ENCODE measurements at regions not wholly inside any gene's neighbourhood (a gene's known extent, or its start where the extent isn't known, plus 50 kb on each side); places are given as distances from the start of the nearest gene placed in this dataset.
A peak's percentile ranks its signal among the peaks of the same experiment; 100 is the strongest.

- ATAC-seq = no peak
- TF ChIP-seq CREB5 (CRISPR knock-in tag; IDR thresholded peaks at IDR 0.05; ENCODE audit: low read depth) = no peak
- no peak for TF ChIP-seq PATZ1 (CRISPR knock-in tag; IDR thresholded peaks at IDR 0.05; ENCODE audit: borderline replicate concordance)
- TF ChIP-seq RARB (CRISPR knock-in tag; IDR thresholded peaks at IDR 0.05) = no peak
- no peak for TF ChIP-seq TOX (CRISPR knock-in tag; IDR thresholded peaks at IDR 0.05; ENCODE audit: borderline replicate concordance)
- TF ChIP-seq ISL1 (CRISPR knock-in tag; IDR thresholded peaks at IDR 0.05) = no peak
- no peak for TF ChIP-seq TCF4 (CRISPR knock-in tag; IDR thresholded peaks at IDR 0.05; ENCODE audit: borderline replicate concordance)
Observed at GRCh38 chr10:8815969-8816368, 761.5 kb downstream of the GATA3 start.

DNA sequence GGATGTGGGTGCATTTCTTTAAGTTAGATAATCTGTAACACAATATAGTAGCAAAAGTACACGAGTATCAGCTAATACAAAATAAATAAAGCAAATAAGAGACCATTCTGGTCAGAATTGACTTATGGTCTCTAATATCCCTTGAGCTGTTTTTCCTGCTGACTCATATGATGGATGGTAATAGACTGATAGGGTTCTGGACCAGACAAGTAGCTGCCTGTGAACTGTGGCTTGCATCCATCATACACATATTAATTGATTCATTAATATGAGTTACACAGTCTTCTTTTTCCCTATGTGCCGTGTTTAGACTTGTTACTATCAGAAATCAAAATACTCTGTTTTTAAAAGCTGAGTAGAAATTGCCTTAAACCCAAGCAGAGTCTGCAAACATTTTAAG lies 762.8 kb downstream of the GATA3 start:
- TF ChIP-seq ISL1 (CRISPR knock-in tag; IDR thresholded peaks at IDR 0.05) (peak; percentile 90), TSHZ2 (CRISPR knock-in tag; IDR thresholded peaks at IDR 0.05) (peak; percentile 30; the same call in 1 of the 2 replicates)
- TF ChIP-seq, protein P1, sequence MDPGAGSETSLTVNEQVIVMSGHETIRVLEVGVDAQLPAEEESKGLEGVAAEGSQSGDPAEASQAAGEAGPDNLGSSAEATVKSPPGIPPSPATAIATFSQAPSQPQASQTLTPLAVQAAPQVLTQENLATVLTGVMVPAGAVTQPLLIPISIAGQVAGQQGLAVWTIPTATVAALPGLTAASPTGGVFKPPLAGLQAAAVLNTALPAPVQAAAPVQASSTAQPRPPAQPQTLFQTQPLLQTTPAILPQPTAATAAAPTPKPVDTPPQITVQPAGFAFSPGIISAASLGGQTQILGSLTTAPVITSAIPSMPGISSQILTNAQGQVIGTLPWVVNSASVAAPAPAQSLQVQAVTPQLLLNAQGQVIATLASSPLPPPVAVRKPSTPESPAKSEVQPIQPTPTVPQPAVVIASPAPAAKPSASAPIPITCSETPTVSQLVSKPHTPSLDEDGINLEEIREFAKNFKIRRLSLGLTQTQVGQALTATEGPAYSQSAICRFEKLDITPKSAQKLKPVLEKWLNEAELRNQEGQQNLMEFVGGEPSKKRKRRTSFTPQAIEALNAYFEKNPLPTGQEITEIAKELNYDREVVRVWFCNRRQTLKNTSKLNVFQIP (CRISPR knock-in tag; IDR thresholded peaks at IDR 0.05; ENCODE audit: borderline replicate concordance, low read depth) = no peak
- no peak for ATAC-seq

DNA sequence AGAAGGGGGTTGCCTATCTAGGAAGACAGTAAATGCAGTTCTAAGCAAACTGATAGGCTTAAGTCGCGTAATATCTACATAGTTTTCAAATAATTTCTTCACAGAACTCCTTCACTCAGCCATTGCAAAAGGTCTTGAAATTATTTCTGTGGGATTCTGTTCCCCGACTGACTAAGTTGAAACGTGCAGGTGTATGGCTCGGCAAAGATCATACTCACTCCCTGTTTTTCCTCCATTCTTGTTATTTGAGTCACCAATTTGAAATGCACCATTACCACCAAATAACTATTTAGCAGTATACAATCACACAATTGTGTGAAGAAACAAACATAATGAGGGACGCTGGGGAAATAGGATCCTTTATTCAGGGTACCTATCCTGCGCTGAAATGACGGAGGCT lies 771.1 kb downstream of the GATA3 start:
- no peak for ATAC-seq
- no peak for TF ChIP-seq ZNF8 (CRISPR knock-in tag; IDR thresholded peaks at IDR 0.05)
- TF ChIP-seq TCF4 (CRISPR knock-in tag; IDR thresholded peaks at IDR 0.05; ENCODE audit: borderline replicate concordance) = no peak
- no peak for TF ChIP-seq TSHZ2 (CRISPR knock-in tag; IDR thresholded peaks at IDR 0.05)
- no peak for TF ChIP-seq PPARA (CRISPR knock-in tag; IDR thresholded peaks at IDR 0.05; ENCODE audit: borderline replicate concordance)
- TF ChIP-seq, protein P2, sequence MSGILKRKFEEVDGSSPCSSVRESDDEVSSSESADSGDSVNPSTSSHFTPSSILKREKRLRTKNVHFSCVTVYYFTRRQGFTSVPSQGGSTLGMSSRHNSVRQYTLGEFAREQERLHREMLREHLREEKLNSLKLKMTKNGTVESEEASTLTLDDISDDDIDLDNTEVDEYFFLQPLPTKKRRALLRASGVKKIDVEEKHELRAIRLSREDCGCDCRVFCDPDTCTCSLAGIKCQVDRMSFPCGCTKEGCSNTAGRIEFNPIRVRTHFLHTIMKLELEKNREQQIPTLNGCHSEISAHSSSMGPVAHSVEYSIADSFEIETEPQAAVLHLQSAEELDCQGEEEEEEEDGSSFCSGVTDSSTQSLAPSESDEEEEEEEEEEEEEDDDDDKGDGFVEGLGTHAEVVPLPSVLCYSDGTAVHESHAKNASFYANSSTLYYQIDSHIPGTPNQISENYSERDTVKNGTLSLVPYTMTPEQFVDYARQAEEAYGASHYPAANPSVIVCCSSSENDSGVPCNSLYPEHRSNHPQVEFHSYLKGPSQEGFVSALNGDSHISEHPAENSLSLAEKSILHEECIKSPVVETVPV (CRISPR knock-in tag; IDR thresholded peaks at IDR 0.05) = no peak
- TF ChIP-seq, protein P1 (CRISPR knock-in tag; IDR thresholded peaks at IDR 0.05; ENCODE audit: borderline replicate concordance, low read depth) = no peak
- TF ChIP-seq ESRRG (CRISPR knock-in tag; IDR thresholded peaks at IDR 0.05) = no peak
- TF ChIP-seq ZFP30 (CRISPR knock-in tag; IDR thresholded peaks at IDR 0.05) = no peak
- TF ChIP-seq ZC3H10 (CRISPR knock-in tag; IDR thresholded peaks at IDR 0.05) = no peak
- no peak for TF ChIP-seq ZNF565 (CRISPR knock-in tag; conservative IDR thresholded peaks at IDR 0.05; ENCODE audit: low read depth)
- no peak for TF ChIP-seq ISL1 (CRISPR knock-in tag; IDR thresholded peaks at IDR 0.05)
- TF ChIP-seq RARB (CRISPR knock-in tag; IDR thresholded peaks at IDR 0.05) = no peak
